Thyroid gland (tissue), 4 donors: ENCODE measurements at regions not wholly inside any gene's neighbourhood (a gene's known extent, or its start where the extent isn't known, plus 50 kb on each side); places are given as distances from the start of the nearest gene placed in this dataset.

Experiments
- POLR2A ChIP-seq, 2 donors: fragments of 450-650 bp; IDR thresholded peaks; one replicate each; pipeline ENCODE4 v1.6.1; 2017; ENCODE audit warnings: antibody characterized with exemption in 2 of 2, mild to moderate bottlenecking in 2 of 2, moderate library complexity in 1 of 2
- TF ChIP-seq, protein P1 (sequence below), 6 experiments: fragments of 200-600 bp in 3 of 6; fragments of 450-650 bp in 3 of 6; sonication (generic) in 3 of 6; IDR thresholded peaks; one replicate each; pipeline ENCODE4 v1.5.1; 2016 to 2019; ENCODE audit warnings: antibody characterized with exemption in 6 of 6, mild to moderate bottlenecking in 2 of 6, inconsistent platforms in 1 of 6, moderate library complexity in 1 of 6

DNA sequence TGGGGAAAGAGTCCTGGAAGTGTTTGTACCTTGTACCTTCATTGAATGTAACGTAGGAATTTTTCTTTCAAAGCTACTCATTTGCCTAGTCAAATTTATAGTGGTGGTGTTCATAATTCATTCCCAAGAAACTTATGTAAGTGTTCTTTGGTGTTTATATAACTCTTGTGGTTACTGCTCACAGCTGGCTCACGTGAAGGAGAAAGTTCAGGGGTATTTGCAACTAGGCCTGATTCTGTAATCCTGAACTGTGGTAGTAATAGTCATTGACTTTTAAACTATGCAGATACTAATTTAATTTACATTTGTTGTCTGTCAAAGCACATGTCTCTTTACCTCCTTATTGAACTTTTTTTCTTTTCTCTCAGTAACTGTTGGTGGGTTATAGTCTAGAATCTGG is 50.5 kb upstream of the TEX264 start:
- TF ChIP-seq, protein P1, sequence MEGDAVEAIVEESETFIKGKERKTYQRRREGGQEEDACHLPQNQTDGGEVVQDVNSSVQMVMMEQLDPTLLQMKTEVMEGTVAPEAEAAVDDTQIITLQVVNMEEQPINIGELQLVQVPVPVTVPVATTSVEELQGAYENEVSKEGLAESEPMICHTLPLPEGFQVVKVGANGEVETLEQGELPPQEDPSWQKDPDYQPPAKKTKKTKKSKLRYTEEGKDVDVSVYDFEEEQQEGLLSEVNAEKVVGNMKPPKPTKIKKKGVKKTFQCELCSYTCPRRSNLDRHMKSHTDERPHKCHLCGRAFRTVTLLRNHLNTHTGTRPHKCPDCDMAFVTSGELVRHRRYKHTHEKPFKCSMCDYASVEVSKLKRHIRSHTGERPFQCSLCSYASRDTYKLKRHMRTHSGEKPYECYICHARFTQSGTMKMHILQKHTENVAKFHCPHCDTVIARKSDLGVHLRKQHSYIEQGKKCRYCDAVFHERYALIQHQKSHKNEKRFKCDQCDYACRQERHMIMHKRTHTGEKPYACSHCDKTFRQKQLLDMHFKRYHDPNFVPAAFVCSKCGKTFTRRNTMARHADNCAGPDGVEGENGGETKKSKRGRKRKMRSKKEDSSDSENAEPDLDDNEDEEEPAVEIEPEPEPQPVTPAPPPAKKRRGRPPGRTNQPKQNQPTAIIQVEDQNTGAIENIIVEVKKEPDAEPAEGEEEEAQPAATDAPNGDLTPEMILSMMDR (IDR thresholded peaks at IDR 0.05) = no peak
- no peak for TF ChIP-seq POLR2A (IDR thresholded peaks at IDR 0.05)
